ENCODE measurements at regions not wholly inside any gene's neighbourhood (a gene's known extent, or its start where the extent isn't known, plus 50 kb on each side); places are given as distances from the start of the nearest gene placed in this dataset.
"Not testable (repeated sequence)": the region's sequence is repeated elsewhere in the genome, so short reads cannot be mapped to it uniquely, and the experiment has no call there.

- no peak for DNase-seq
These were observed 89.2 kb upstream of the PCED1B start for GRCh38 chr12:46990211-46990610.

- not testable (repeated sequence) for DNase-seq
These were observed 87.4 kb upstream of the PCED1B start for GRCh38 chr12:46992051-46992450.

GRCh38 chr12:46998811-46999368, 80.5 kb upstream of the PCED1B start:
- no peak for DNase-seq

GRCh38 chr12:47004634-47005033, 74.8 kb upstream of the PCED1B start:
- DNase-seq: no peak

GRCh38 chr12:47007048-47007447, 72.4 kb upstream of the PCED1B start:
- no peak for DNase-seq

- DNase-seq: no peak
These were observed 66.9 kb upstream of the PCED1B start for GRCh38 chr12:47012552-47012951.

- DNase-seq: no peak
These were observed 64.9 kb upstream of the PCED1B start for GRCh38 chr12:47014474-47014873.

GRCh38 chr12:47015381-47015780, 64.0 kb upstream of the PCED1B start:
- DNase-seq: no peak

GRCh38 chr12:47017041-47017713, 62.2 kb upstream of the PCED1B start:
- DNase-seq: no peak

- no peak for DNase-seq
These were observed 61.4 kb upstream of the PCED1B start for GRCh38 chr12:47017901-47018475.

GRCh38 chr12:47020211-47020821, 59.1 kb upstream of the PCED1B start:
- no peak for DNase-seq

GRCh38 chr12:47021298-47021697, 58.1 kb upstream of the PCED1B start:
- DNase-seq: peak; percentile 67

- DNase-seq: no peak
These were observed 57.1 kb upstream of the PCED1B start for GRCh38 chr12:47022296-47022695.

GRCh38 chr12:47023311-47023710, 56.1 kb upstream of the PCED1B start:
- DNase-seq: no peak

- no peak for DNase-seq
These were observed 55.5 kb upstream of the PCED1B start for GRCh38 chr12:47023953-47024352.

- DNase-seq: no peak
These were observed 55.0 kb upstream of the PCED1B start for GRCh38 chr12:47024463-47024862.

GRCh38 chr12:47025349-47025748, 54.1 kb upstream of the PCED1B start:
- no peak for DNase-seq

GRCh38 chr12:47025798-47026197, 53.6 kb upstream of the PCED1B start:
- DNase-seq: no peak

GRCh38 chr12:47026291-47026690, 53.1 kb upstream of the PCED1B start:
- no peak for DNase-seq
